ENCODE measurements at regions not wholly inside any gene's neighbourhood (a gene's known extent, or its start where the extent isn't known, plus 50 kb on each side); places are given as distances from the start of the nearest gene placed in this dataset.

GRCh38 chr12:75786070-75786469 is 245.5 kb downstream of the PHLDA1 start:
- TF ChIP-seq EZH2phosphoT487 (IDR thresholded peaks at IDR 0.05; ENCODE audit: borderline replicate concordance, low read length) = no peak
- no peak for TF ChIP-seq EZH2 (IDR thresholded peaks at IDR 0.05; ENCODE audit: low read length, unreplicated experiment)
- TF ChIP-seq, protein P1, sequence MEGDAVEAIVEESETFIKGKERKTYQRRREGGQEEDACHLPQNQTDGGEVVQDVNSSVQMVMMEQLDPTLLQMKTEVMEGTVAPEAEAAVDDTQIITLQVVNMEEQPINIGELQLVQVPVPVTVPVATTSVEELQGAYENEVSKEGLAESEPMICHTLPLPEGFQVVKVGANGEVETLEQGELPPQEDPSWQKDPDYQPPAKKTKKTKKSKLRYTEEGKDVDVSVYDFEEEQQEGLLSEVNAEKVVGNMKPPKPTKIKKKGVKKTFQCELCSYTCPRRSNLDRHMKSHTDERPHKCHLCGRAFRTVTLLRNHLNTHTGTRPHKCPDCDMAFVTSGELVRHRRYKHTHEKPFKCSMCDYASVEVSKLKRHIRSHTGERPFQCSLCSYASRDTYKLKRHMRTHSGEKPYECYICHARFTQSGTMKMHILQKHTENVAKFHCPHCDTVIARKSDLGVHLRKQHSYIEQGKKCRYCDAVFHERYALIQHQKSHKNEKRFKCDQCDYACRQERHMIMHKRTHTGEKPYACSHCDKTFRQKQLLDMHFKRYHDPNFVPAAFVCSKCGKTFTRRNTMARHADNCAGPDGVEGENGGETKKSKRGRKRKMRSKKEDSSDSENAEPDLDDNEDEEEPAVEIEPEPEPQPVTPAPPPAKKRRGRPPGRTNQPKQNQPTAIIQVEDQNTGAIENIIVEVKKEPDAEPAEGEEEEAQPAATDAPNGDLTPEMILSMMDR (conservative IDR thresholded peaks at IDR 0.05; ENCODE audit: low read depth, low read length) = no peak
- no peaks in the 10 kb centered on the region for H3K9me2 ChIP-seq (replicated peaks; ENCODE audit: low read length)
- no TSS peak for BruUV-seq (replicated peaks)
- ChIA-PET CTCF (interaction anchor here (0.6 kb wide), 1 partner anchor 355 kb away, joined by 6 read pairs; no protein-coding TSS in a partner anchor), POLR2A (ENCODE audit: unreplicated experiment) (no interaction called here)
- no peaks in the 10 kb centered on the region for H3K27me3 ChIP-seq (ENCODE audit: low read length)
- intact Hi-C loops (cut with micrococcal nuclease) = no loop called here
- H3K9me3 ChIP-seq (ENCODE audit: low read length) = no peaks in the 10 kb centered on the region
- H3K9ac ChIP-seq (ENCODE audit: low read length) = no peak overlapping the region
- no peak overlapping the region for H3K4me2 ChIP-seq (ENCODE audit: low read length)
- no peaks in the 10 kb centered on the region for H4K20me1 ChIP-seq (ENCODE audit: low read length)
- ATAC-seq = no peak
- no peaks in the 10 kb centered on the region for H3K79me2 ChIP-seq (ENCODE audit: low read length)
- H2AFZ ChIP-seq (ENCODE audit: low read length) = no peak overlapping the region
- no peaks in the 10 kb centered on the region for H3K36me3 ChIP-seq (ENCODE audit: low read depth, low read length)
- no peak overlapping the region for H3K4me3 ChIP-seq (ENCODE audit: low read length)
- H3F3A ChIP-seq (ENCODE audit: low read length, unreplicated experiment) = no peaks in the 10 kb centered on the region
- no peak overlapping the region for H3K27ac ChIP-seq (ENCODE audit: low read length)
- DNase-seq = no peak
- peaks cover 40% of the 10 kb centered on the region for H3K4me1 ChIP-seq (ENCODE audit: insufficient read depth, low read length)

DNA sequence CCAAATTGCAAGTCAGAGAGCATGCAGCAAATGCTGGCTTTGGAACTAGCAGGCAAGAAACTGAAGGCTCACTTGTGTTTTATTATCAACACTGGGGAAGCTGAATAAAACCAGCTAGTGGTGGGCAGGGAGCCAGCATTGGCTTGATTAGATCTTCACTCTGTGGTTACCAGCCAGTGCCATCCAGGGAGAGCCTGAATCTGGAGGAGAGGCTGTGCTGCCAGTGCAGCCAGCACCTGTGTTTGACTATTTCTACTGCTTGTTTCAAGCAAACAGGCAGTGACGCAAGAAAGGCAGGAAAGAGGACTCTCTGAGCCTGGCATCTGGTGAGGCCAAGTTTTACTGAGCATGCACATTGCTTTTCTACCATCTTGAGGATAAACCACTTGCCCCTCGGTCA is 247.0 kb downstream of the PHLDA1 start:
- no peaks in the 10 kb centered on the region for H3K27me3 ChIP-seq (ENCODE audit: low read length)
- ATAC-seq = peak; percentile 84
- peak overlapping the region; percentile 5; the same call in 1 of the 2 replicates for H3K4me2 ChIP-seq (ENCODE audit: low read length)
- no peak overlapping the region for H3K4me3 ChIP-seq (ENCODE audit: low read length)
- peak overlapping the region; percentile 65 for H3K27ac ChIP-seq (ENCODE audit: low read length)
- BruUV-seq (replicated peaks) = no TSS peak
- intact Hi-C loops (cut with micrococcal nuclease) = no loop called here
- ChIA-PET POLR2A (ENCODE audit: unreplicated experiment) (no interaction called here), CTCF (no interaction called here)
- DNase-seq = peak; percentile 91
- H4K20me1 ChIP-seq (ENCODE audit: low read length) = no peaks in the 10 kb centered on the region
- peaks cover 33% of the 10 kb centered on the region for H3K4me1 ChIP-seq (ENCODE audit: insufficient read depth, low read length)
- H3K36me3 ChIP-seq (ENCODE audit: low read depth, low read length) = no peaks in the 10 kb centered on the region
- no peaks in the 10 kb centered on the region for H3K79me2 ChIP-seq (ENCODE audit: low read length)
- TF ChIP-seq EZH2phosphoT487 (IDR thresholded peaks at IDR 0.05; ENCODE audit: borderline replicate concordance, low read length) (no peak), EZH2 (IDR thresholded peaks at IDR 0.05; ENCODE audit: low read length, unreplicated experiment) (no peak)
- TF ChIP-seq, protein P1 (conservative IDR thresholded peaks at IDR 0.05; ENCODE audit: low read depth, low read length) = no peak
- H3F3A ChIP-seq (ENCODE audit: low read length, unreplicated experiment) = no peaks in the 10 kb centered on the region
- H3K9me3 ChIP-seq (ENCODE audit: low read length) = no peaks in the 10 kb centered on the region
- no peaks in the 10 kb centered on the region for H3K9me2 ChIP-seq (replicated peaks; ENCODE audit: low read length)
- no peak overlapping the region for H3K9ac ChIP-seq (ENCODE audit: low read length)
- H2AFZ ChIP-seq (ENCODE audit: low read length) = peak overlapping the region; percentile 21; the same call in 1 of the 2 replicates

GRCh38 chr12:75783093-75783877 is 248.3 kb downstream of the PHLDA1 start:
- no peak overlapping the region for H2AFZ ChIP-seq (ENCODE audit: low read length)
- H3K4me3 ChIP-seq (ENCODE audit: low read length) = no peak overlapping the region
- H4K20me1 ChIP-seq (ENCODE audit: low read length) = no peaks in the 10 kb centered on the region
- H3K9ac ChIP-seq (ENCODE audit: low read length) = no peak overlapping the region
- H3K9me2 ChIP-seq (replicated peaks; ENCODE audit: low read length) = no peaks in the 10 kb centered on the region
- no peaks in the 10 kb centered on the region for H3F3A ChIP-seq (ENCODE audit: low read length, unreplicated experiment)
- H3K79me2 ChIP-seq (ENCODE audit: low read length) = no peaks in the 10 kb centered on the region
- H3K9me3 ChIP-seq (ENCODE audit: low read length) = no peaks in the 10 kb centered on the region
- BruUV-seq (replicated peaks) = no TSS peak
- H3K27me3 ChIP-seq (ENCODE audit: low read length) = no peaks in the 10 kb centered on the region
- ChIA-PET POLR2A (ENCODE audit: unreplicated experiment) (no interaction called here), CTCF (no interaction called here)
- H3K36me3 ChIP-seq (ENCODE audit: low read depth, low read length) = no peaks in the 10 kb centered on the region
- DNase-seq = no peak
- intact Hi-C loops (cut with micrococcal nuclease) = no loop called here
- peaks cover 33% of the 10 kb centered on the region for H3K4me1 ChIP-seq (ENCODE audit: insufficient read depth, low read length)
- H3K27ac ChIP-seq (ENCODE audit: low read length) = no peak overlapping the region
- ATAC-seq = no peak
- TF ChIP-seq, protein P1 (conservative IDR thresholded peaks at IDR 0.05; ENCODE audit: low read depth, low read length) = no peak
- TF ChIP-seq EZH2 (IDR thresholded peaks at IDR 0.05; ENCODE audit: low read length, unreplicated experiment) (no peak), EZH2phosphoT487 (IDR thresholded peaks at IDR 0.05; ENCODE audit: borderline replicate concordance, low read length) (no peak)
- no peak overlapping the region for H3K4me2 ChIP-seq (ENCODE audit: low read length)

All from PC-3 (cell line).